MCF 10A (cell line): ENCODE measurements at regions not wholly inside any gene's neighbourhood (a gene's known extent, or its start where the extent isn't known, plus 50 kb on each side); places are given as distances from the start of the nearest gene placed in this dataset.

ENCODE experiments used
- BruUV-seq: library from RNA; stranded (reverse); fragments of 400-500 nt; replicated peaks from 2 replicates; lab custom pipeline; 2021; lab: Mats Ljungman, UMichigan
- CTCF ChIA-PET: fragments of 300-600 bp; sonication (Branson Sonifier 250); formaldehyde crosslinking; extraction: SDS; loops from one replicate; lab custom pipeline; 2021; ENCODE audit warnings: antibody characterized with exemption, inconsistent platforms; lab: Yijun Ruan, JAX
- POLR2A ChIA-PET: fragments of 300-600, 350-650 bp; sonication (Branson Sonifier 250); formaldehyde crosslinking; extraction: SDS; loops from one replicate; lab custom pipeline; 2020; ENCODE audit warnings: antibody characterized with exemption, inconsistent platforms; lab: Yijun Ruan, JAX
- DNase-seq: peaks from one replicate; pipeline ENCODE4 v3.0.0-alpha.2; 2018; ENCODE audit not compliant: unreplicated experiment
- H3K27ac Mint-ChIP-seq: one replicate; pipeline ENCODE4 v1.8.0; 2022; ENCODE audit warnings: mild to moderate bottlenecking, low read depth, mixed read lengths; ENCODE audit not compliant: unreplicated experiment
- H3K27me3 Mint-ChIP-seq: one replicate; pipeline ENCODE4 v1.8.0; 2022; ENCODE audit warnings: mixed read lengths; ENCODE audit not compliant: insufficient read depth, unreplicated experiment
- H3K36me3 Mint-ChIP-seq: one replicate; pipeline ENCODE4 v1.8.0; 2022; ENCODE audit warnings: mild to moderate bottlenecking, moderate library complexity, mixed read lengths; ENCODE audit not compliant: insufficient read depth, unreplicated experiment
- H3K4me1 Mint-ChIP-seq: one replicate; pipeline ENCODE4 v1.8.0; 2022; ENCODE audit warnings: mixed read lengths; ENCODE audit not compliant: insufficient read depth, unreplicated experiment
- H3K4me3 Mint-ChIP-seq: one replicate; pipeline ENCODE4 v1.8.0; 2022; ENCODE audit warnings: mild to moderate bottlenecking, moderate library complexity, mixed read lengths; ENCODE audit not compliant: unreplicated experiment
- H3K9me3 Mint-ChIP-seq: one replicate; pipeline ENCODE4 v1.8.0; 2022; ENCODE audit warnings: mixed read lengths; ENCODE audit not compliant: unreplicated experiment
- CTCF ChIP-seq: fragments of 200-600 bp; IDR thresholded peaks from one replicate; pipeline ENCODE4 v1.8.0; 2022; ENCODE audit warnings: antibody characterized with exemption, mild to moderate bottlenecking; ENCODE audit not compliant: unreplicated experiment
- intact Hi-C: fragments of 100-400 bp; cut with micrococcal nuclease; formaldehyde crosslinking; loops from 2 replicates; pipeline ENCODE4 v1.14.1; 2022

DNA sequence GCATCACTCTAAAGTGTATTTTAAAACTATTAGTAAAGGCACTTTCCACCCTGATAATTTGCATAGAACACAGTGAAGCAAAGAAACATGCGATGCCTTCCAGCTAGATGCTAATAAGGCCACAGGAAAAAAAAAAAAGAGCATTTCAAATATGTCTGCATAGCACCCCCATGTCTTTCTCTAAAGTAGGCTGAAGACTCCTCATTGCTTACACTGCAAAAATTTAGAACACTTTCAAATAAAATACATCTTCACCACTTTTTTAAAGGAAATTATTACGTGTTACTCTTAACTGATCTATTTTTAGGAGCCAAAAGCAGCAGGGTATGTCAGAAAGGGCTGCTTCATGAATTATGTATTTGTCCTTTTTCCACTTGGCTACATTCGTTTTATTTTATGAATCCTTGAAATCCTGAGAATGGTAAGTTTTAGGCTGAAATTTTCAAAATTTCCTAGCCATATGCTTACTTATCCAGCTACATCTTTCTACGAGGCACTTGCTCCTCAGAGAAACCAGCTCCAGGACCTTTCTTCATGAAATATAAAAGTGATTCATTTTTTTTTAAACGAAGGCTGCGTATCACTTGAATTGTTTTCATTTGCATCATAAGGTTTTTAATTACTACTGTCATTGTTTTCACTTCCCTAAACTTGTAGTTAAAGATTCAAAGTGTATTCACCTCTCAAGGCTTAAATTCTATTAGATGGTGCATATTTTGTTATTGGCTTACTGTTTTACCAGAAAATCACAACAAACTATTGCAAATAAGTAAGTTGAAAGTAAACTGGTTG, 513.0 kb downstream of the PTPRC start:
- TF ChIP-seq CTCF = no peak
- no peak overlapping the region for H3K4me3 Mint-ChIP-seq
- BruUV-seq = no TSS peak
- no peaks in the 10 kb centered on the region for H3K27me3 Mint-ChIP-seq
- H3K4me1 Mint-ChIP-seq = no peaks in the 10 kb centered on the region
- POLR2A ChIA-PET = no interaction called here
- DNase-seq = no peak
- intact Hi-C loops = no loop called here
- CTCF ChIA-PET = interaction anchor here (0.6 kb wide), 1 partner anchor 386 kb away, joined by 6 read pairs; no protein-coding TSS in a partner anchor
- H3K36me3 Mint-ChIP-seq = no peaks in the 10 kb centered on the region
- no peak overlapping the region for H3K27ac Mint-ChIP-seq
- no peaks in the 10 kb centered on the region for H3K9me3 Mint-ChIP-seq

DNA sequence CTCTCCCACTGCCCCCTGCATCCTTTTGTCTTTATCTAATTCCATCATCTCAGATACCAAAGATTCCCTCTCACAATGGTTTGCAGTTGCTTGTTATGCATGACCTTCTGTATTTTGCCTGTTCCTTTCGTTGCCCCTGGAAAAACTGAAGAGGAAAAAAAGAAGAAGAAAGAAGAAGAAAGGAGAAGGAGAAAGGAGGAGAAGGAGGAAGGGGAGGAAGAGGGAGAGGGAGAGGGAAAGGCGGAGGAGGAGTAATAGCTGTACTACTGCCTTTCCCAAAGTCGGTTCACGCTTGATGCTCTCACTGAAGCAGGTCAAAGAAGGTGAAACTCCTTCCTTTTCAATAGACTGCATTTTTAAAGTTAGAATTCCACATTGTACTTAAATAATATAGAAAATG, 513.8 kb downstream of the PTPRC start:
- no peak for TF ChIP-seq CTCF
- no peak for DNase-seq
- ChIA-PET POLR2A (no interaction called here), CTCF (no interaction called here)
- Mint-ChIP-seq H3K4me1 (peaks cover 5% of the 10 kb centered on the region), H3K9me3 (no peaks in the 10 kb centered on the region), H3K36me3 (no peaks in the 10 kb centered on the region), H3K27me3 (no peaks in the 10 kb centered on the region), H3K4me3 (no peak overlapping the region), H3K27ac (no peak overlapping the region)
- no TSS peak for BruUV-seq
- intact Hi-C loops = no loop called here

GRCh38 chr1:199155166-199156019, 516.6 kb downstream of the PTPRC start:
- H3K36me3 Mint-ChIP-seq = no peaks in the 10 kb centered on the region
- CTCF ChIA-PET = interaction anchor here (0.5 kb wide), 1 partner anchor 1581 kb away, joined by 4 read pairs; no protein-coding TSS in a partner anchor

More at GRCh38 chr1:199155166-199156019, 516.6 kb downstream of the PTPRC start:
- intact Hi-C loops = no loop called here
- Mint-ChIP-seq H3K4me3 (no peak overlapping the region), H3K9me3 (no peaks in the 10 kb centered on the region), H3K4me1 (peaks cover 6% of the 10 kb centered on the region), H3K27me3 (no peaks in the 10 kb centered on the region), H3K27ac (no peak overlapping the region)
- POLR2A ChIA-PET = interaction anchor here (0.7 kb wide), 1 partner anchor 80 kb away, joined by 3 read pairs; no protein-coding TSS in a partner anchor
- DNase-seq = no peak
- no peak for TF ChIP-seq CTCF
- BruUV-seq = no TSS peak
